ENCODE measurements at regions not wholly inside any gene's neighbourhood (a gene's known extent, or its start where the extent isn't known, plus 50 kb on each side); places are given as distances from the start of the nearest gene placed in this dataset.

- Histone ChIP-seq H3K9me3 (no peaks in the 10 kb centered on the region), H3K27ac (replicated peaks in 1 of 4) (peak overlapping the region in 1 of 4 donors; percentile 13), H3K4me3 (no peak overlapping the region), H3K36me3 (no peaks in the 10 kb centered on the region), H3K27me3 (no peaks in the 10 kb centered on the region), H3K4me1 (peaks cover 0 to 13% (median 11%) of the 10 kb centered on the region in 4 donors)
- TF ChIP-seq POLR2A (IDR thresholded peaks at IDR 0.05; ENCODE audit: low read depth) = no peak
- TF ChIP-seq POLR2AphosphoS5 (IDR thresholded peaks at IDR 0.05) = no peak
- TF ChIP-seq EP300 (IDR thresholded peaks at IDR 0.05) = no peak
- no peak for TF ChIP-seq CTCF (IDR thresholded peaks at IDR 0.05)
- WGBS = 68% methylated on average over 7 of the region's 7 CpGs
- no peak for DNase-seq (ENCODE audit: extremely low spot score)
- intact Hi-C loops (cut with DNase I) = no loop called here
Observed at GRCh38 chr2:200026332-200027230, 71.2 kb downstream of the MAIP1 start.

DNA sequence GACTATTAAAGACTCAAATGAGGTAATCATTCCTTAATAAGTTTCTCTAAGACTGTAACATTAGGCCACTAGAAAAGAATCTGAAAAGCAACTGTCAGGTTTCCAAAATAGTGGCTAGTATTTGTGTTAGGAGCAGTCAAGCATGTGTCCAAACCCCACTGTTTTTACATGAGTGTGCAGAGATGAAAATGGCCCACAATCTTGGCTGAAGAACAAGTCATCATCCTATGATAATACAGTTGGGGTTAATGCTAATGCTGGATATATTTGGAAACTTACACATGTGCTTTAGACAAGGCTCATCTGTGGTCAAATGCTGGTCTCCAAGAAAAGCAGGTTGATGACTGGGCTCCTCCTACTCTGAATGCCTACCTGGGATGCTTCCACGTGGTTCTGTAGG, 73.6 kb downstream of the MAIP1 start:
- no peak for DNase-seq (ENCODE audit: extremely low spot score)
- H3K4me1 ChIP-seq = peaks cover 0 to 13% (median 11%) of the 10 kb centered on the region in 4 donors
- 80% methylated on average over 1 of the region's 1 CpG for WGBS
- H3K9me3 ChIP-seq = no peaks in the 10 kb centered on the region
- no peaks in the 10 kb centered on the region for H3K36me3 ChIP-seq
- TF ChIP-seq POLR2A (IDR thresholded peaks at IDR 0.05; ENCODE audit: low read depth) (no peak), POLR2AphosphoS5 (IDR thresholded peaks at IDR 0.05) (no peak), CTCF (IDR thresholded peaks at IDR 0.05) (no peak), EP300 (IDR thresholded peaks at IDR 0.05) (no peak)
- H3K27ac ChIP-seq (replicated peaks in 1 of 4) = no peak overlapping the region
- intact Hi-C loops (cut with DNase I) = no loop called here
- H3K4me3 ChIP-seq = no peak overlapping the region
- H3K27me3 ChIP-seq = no peaks in the 10 kb centered on the region

GRCh38 chr2:200032895-200033294, 77.5 kb downstream of the MAIP1 start:
- H3K4me3 ChIP-seq = no peak overlapping the region
- WGBS = 96% methylated on average over 1 of the region's 1 CpG
- TF ChIP-seq POLR2AphosphoS5 (IDR thresholded peaks at IDR 0.05) = no peak
- no peak for TF ChIP-seq POLR2A (IDR thresholded peaks at IDR 0.05; ENCODE audit: low read depth)
- no peak for TF ChIP-seq EP300 (IDR thresholded peaks at IDR 0.05)
- TF ChIP-seq CTCF (IDR thresholded peaks at IDR 0.05) = no peak
- no peaks in the 10 kb centered on the region for H3K36me3 ChIP-seq
- H3K27me3 ChIP-seq = no peaks in the 10 kb centered on the region
- no peak overlapping the region for H3K27ac ChIP-seq (replicated peaks in 1 of 4)
- no peak for DNase-seq (ENCODE audit: extremely low spot score)
- H3K9me3 ChIP-seq = no peaks in the 10 kb centered on the region
- intact Hi-C loops (cut with DNase I) = no loop called here
- H3K4me1 ChIP-seq = no peaks in the 10 kb centered on the region

- 66% methylated on average over 3 of the region's 3 CpGs for WGBS
- H3K27ac ChIP-seq (replicated peaks in 1 of 4) = no peak overlapping the region
- no peak for DNase-seq (ENCODE audit: extremely low spot score)
- no peak overlapping the region for H3K4me3 ChIP-seq
- H3K27me3 ChIP-seq = no peaks in the 10 kb centered on the region
- no peaks in the 10 kb centered on the region for H3K4me1 ChIP-seq
- intact Hi-C loops (cut with DNase I) = no loop called here
- no peak for TF ChIP-seq POLR2AphosphoS5 (IDR thresholded peaks at IDR 0.05)
- no peak for TF ChIP-seq POLR2A (IDR thresholded peaks at IDR 0.05; ENCODE audit: low read depth)
- no peak for TF ChIP-seq EP300 (IDR thresholded peaks at IDR 0.05)
- TF ChIP-seq CTCF (IDR thresholded peaks at IDR 0.05) = no peak
- H3K9me3 ChIP-seq = no peaks in the 10 kb centered on the region
- no peaks in the 10 kb centered on the region for H3K36me3 ChIP-seq
Observed at GRCh38 chr2:200033929-200034328, 78.5 kb downstream of the MAIP1 start.

Data from esophagus muscularis mucosa (tissue), 4 donors.